IMR-90 (cell line): ENCODE measurements at regions not wholly inside any gene's neighbourhood (a gene's known extent, or its start where the extent isn't known, plus 50 kb on each side); places are given as distances from the start of the nearest gene placed in this dataset.

Experiments used
- CEBPB ChIP-seq: IDR thresholded peaks from 2 replicates; pipeline ENCODE4 v1.6.1; 2012; ENCODE audit warnings: low read depth, low read length, improper control_type of control experiment
- POLR2A ChIP-seq: IDR thresholded peaks from 2 replicates; pipeline ENCODE4 v1.6.1; 2012; ENCODE audit warnings: mild to moderate bottlenecking, low read depth, low read length
- RAD21 ChIP-seq: IDR thresholded peaks from 2 replicates; pipeline ENCODE4 v1.6.1; 2012; ENCODE audit warnings: low read length, improper control_type of control experiment
- RCOR1 ChIP-seq: IDR thresholded peaks from 2 replicates; pipeline ENCODE4 v1.6.1; 2012; ENCODE audit warnings: mild to moderate bottlenecking, low read length, improper control_type of control experiment; ENCODE audit not compliant: insufficient replicate concordance
- TF ChIP-seq, protein P1 (sequence below): conservative IDR thresholded peaks from 2 replicates; pipeline ENCODE4 v1.5.1; 2012; ENCODE audit warnings: mild to moderate bottlenecking, low read depth, low read length, improper control_type of control experiment
- TF ChIP-seq, protein P2 (sequence below): fragments of 150-350 bp; IDR thresholded peaks from 2 replicates; pipeline ENCODE4 v1.6.1; 2017; ENCODE audit warnings: mild to moderate bottlenecking, antibody characterized with exemption, low read length, low read depth

DNA sequence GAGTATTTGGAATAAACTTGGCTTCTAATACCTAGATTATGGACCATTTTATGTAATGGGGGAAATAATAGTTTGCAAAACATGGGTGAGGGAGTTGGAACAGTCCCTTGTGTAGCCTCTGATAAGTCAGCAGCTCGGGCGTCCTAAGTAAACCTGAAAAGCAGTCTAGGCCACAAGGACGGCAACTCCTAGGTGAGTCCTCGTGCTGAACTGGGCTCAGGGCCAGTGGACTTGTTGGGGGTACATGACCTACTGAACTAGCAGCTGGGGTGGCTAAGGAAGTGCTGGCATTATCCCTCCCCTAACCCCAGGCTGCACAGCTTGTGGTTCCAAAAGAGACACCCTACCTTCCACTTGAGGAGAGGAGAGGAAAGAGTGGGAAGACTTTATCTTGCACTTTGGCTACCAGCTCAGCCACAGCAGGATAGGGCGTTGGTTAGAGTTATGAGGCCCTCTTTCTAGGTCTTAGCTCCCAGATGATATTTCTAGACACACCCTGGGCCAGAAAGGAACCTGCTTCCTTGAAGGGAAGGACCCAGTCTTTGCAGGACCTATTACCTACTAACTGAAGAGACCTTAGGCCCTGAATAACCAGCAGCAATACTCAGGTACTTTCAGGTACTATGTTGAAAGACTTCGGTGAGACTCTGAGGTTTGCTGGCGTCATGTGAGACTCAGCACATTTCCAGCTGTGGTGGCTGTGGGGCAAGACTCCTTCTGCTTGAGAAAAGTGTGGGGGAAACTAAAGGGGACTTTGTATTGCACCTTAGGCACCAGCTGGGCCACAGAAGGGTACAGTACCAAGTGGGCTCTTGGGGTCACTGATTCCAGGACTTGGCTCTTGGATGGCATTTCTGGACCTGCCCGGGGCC, 71.0 kb downstream of the AQP4 start:
- TF ChIP-seq, protein P1, sequence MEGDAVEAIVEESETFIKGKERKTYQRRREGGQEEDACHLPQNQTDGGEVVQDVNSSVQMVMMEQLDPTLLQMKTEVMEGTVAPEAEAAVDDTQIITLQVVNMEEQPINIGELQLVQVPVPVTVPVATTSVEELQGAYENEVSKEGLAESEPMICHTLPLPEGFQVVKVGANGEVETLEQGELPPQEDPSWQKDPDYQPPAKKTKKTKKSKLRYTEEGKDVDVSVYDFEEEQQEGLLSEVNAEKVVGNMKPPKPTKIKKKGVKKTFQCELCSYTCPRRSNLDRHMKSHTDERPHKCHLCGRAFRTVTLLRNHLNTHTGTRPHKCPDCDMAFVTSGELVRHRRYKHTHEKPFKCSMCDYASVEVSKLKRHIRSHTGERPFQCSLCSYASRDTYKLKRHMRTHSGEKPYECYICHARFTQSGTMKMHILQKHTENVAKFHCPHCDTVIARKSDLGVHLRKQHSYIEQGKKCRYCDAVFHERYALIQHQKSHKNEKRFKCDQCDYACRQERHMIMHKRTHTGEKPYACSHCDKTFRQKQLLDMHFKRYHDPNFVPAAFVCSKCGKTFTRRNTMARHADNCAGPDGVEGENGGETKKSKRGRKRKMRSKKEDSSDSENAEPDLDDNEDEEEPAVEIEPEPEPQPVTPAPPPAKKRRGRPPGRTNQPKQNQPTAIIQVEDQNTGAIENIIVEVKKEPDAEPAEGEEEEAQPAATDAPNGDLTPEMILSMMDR: no peak
- no peak for TF ChIP-seq RAD21
- no peak for TF ChIP-seq POLR2A
- no peak for TF ChIP-seq RCOR1
- TF ChIP-seq, protein P2, sequence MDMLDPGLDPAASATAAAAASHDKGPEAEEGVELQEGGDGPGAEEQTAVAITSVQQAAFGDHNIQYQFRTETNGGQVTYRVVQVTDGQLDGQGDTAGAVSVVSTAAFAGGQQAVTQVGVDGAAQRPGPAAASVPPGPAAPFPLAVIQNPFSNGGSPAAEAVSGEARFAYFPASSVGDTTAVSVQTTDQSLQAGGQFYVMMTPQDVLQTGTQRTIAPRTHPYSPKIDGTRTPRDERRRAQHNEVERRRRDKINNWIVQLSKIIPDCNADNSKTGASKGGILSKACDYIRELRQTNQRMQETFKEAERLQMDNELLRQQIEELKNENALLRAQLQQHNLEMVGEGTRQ: no peak
- TF ChIP-seq CEBPB: no peak
